ENCODE measurements at regions not wholly inside any gene's neighbourhood (a gene's known extent, or its start where the extent isn't known, plus 50 kb on each side); places are given as distances from the start of the nearest gene placed in this dataset.

GRCh38 chr4:60637976-60638375 lies 562.1 kb upstream of the ADGRL3 start:
- no peak for TF ChIP-seq CTCF (IDR thresholded peaks at IDR 0.05)
- TF ChIP-seq POLR2A (IDR thresholded peaks at IDR 0.05), result no peak

All from Peyer's patch (tissue), 4 donors.